ENCODE measurements at regions not wholly inside any gene's neighbourhood (a gene's known extent, or its start where the extent isn't known, plus 50 kb on each side); places are given as distances from the start of the nearest gene placed in this dataset.
"Not testable (repeated sequence)": the region's sequence is repeated elsewhere in the genome, so short reads cannot be mapped to it uniquely, and the experiment has no call there.

DNA sequence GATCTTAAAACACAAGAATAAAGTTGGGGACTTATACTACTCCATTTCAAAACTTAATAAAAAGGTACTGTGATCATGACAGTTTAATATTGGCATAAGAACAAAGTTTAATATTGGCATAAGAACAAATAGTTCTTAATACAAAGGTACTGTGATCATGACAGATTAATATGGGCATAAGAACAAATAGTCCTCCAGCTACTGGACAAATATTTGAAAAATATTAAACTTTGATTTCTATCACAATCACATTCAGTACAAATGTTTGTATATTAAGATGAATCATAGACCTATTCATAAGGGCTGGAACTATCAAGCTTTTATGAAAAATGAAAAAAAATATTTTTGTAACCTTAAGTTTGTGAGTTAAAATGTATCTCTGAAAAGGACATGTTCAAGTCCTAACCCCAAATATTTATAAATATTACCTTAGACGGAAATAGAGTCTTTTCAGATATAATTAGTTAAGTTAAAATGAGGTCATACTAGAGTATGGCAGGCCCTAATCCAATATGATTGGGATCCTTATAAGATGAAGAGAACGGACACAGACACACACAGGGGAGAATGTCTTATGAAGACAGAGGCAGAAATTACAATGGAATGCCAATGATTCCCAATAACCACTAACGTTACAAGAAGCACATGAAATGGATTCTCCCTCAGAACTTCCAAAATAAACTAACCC is 79.1 kb upstream of the RGS1 start:
- Mint-ChIP-seq H3K9me3 (ENCODE audit: low read depth) (no peaks in the 10 kb centered on the region), H3K27ac (no peak overlapping the region), H3K4me1 (ENCODE audit: low read depth) (peaks cover 4% of the 10 kb centered on the region), H3K27me3 (no peaks in the 10 kb centered on the region), H3K4me3 (no peak overlapping the region), H3K36me3 (no peaks in the 10 kb centered on the region)

DNA sequence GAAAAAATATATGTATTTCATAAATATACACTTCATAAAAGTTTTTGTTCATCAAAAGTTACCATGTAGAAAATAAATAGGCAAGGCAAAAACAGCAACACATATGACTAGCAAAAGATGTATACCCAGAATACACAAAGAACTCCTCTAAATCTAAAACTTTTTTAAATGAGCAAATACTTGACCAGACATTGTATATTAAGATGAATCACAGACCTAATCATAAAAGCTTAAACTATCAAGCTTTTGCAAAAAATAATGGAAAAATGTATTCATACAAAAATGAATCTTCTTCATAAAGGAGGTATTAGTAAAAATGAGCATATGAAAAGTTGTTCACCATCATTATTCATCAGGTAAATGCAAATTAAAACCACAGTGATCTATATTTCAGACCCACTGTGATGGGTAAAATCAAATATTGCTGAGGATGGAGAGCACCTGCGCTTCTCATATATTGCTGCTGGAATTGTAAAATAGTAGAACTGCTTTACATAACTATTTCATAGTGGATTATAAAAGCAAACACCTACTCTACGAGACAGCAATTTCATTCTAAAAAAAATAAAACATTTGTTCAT is 78.3 kb upstream of the RGS1 start:
- Mint-ChIP-seq H3K27ac (no peak overlapping the region), H3K4me1 (ENCODE audit: low read depth) (peaks cover 4% of the 10 kb centered on the region), H3K9me3 (ENCODE audit: low read depth) (no peaks in the 10 kb centered on the region), H3K4me3 (no peak overlapping the region), H3K27me3 (no peaks in the 10 kb centered on the region), H3K36me3 (no peaks in the 10 kb centered on the region)

DNA sequence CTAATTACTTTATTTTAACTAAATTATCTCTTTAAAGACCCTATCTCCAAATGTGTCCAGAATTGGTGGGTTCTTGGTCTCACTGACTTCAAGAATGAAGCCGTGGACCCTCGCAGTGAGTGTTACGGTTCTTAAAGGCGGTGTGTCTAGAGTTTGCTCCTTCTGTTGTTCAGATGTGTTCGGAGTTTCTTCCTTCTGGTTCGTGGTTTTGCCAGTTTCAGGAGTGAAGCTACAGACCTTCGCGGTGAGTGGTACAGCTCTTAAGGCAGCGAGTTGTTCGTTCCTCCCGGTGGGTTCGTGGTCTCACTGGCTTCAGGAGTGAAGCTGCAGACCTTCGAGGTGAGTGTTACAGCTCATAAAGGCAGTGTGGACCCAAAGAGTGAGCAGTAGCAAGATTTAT is 77.5 kb upstream of the RGS1 start:
- H3K36me3 Mint-ChIP-seq; H3K4me1 Mint-ChIP-seq (ENCODE audit: low read depth); H3K4me3 Mint-ChIP-seq; H3K27ac Mint-ChIP-seq; H3K27me3 Mint-ChIP-seq; H3K9me3 Mint-ChIP-seq (ENCODE audit: low read depth): not testable (repeated sequence)

DNA sequence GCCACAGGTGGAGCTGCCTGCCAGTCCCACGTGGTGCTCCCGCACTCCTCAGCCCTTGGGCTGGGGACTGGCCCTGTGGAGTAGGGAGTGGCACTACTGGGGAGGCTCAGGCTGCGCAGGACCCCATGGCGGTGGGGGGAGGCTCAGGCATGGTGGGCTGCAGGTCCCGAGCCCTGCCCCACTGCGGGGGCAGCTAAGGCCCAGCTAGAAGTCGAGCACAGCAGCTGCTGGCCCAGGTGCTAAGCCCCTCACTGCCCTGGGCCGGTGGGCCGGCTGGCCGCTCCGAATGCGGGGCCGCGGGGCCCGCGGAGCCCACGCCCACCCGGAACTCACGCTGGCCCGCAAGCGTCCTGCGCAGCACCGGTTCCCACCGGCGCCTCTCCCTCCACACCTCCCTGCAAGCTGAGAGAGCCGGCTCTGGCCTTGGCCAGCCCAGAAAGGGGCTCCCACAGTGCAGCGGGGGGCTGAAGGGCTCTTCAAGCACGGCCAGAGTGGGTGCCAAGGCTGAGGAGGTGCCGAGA is 76.5 kb upstream of the RGS1 start:
- H3K27ac Mint-ChIP-seq; H3K4me3 Mint-ChIP-seq; H3K36me3 Mint-ChIP-seq; H3K4me1 Mint-ChIP-seq (ENCODE audit: low read depth); H3K27me3 Mint-ChIP-seq; H3K9me3 Mint-ChIP-seq (ENCODE audit: low read depth): not testable (repeated sequence)

DNA sequence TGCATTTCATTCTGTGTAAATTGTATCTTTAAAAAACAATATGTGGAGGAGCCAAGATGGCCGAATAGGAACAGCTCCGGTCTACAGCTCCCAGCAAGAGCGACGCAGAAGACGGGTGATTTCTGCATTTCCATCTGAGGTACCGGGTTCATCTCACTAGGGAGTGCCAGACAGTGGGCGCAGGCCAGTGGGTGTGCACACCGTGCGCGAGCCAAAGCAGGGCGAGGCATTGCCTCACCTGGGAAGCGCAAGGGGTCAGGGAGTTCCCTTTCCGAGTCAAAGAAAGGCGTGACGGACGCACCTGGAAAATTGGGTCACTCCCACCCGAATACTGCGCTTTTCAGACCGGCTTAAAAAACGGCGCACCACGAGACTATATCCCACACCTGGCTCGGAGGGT is 75.0 kb upstream of the RGS1 start:
- H3K36me3 Mint-ChIP-seq; H3K27ac Mint-ChIP-seq; H3K27me3 Mint-ChIP-seq; H3K9me3 Mint-ChIP-seq (ENCODE audit: low read depth); H3K4me3 Mint-ChIP-seq; H3K4me1 Mint-ChIP-seq (ENCODE audit: low read depth): not testable (repeated sequence)

DNA sequence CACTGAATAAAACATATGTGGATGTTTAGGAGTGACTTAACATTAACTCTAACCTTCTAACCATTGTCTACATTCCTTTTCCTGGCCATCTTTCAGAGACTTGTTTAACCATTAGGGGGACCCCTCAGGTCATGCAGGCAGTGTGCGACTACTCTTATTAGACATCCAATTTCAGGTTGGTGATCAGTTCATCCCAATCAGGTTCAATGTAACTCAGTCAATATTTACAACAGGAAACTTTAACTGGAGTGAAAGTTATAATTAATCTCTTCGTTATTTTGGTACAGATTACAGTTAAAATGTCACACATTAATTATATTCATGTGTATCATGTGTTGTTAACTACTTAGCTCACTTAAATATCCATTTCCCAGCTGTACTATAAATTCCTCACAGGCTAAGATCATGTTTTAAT is 68.8 kb upstream of the RGS1 start:
- Mint-ChIP-seq H3K4me1 (ENCODE audit: low read depth) (no peaks in the 10 kb centered on the region), H3K9me3 (ENCODE audit: low read depth) (no peaks in the 10 kb centered on the region), H3K36me3 (no peaks in the 10 kb centered on the region), H3K27ac (no peak overlapping the region), H3K4me3 (no peak overlapping the region), H3K27me3 (peaks cover 1% of the 10 kb centered on the region)

DNA sequence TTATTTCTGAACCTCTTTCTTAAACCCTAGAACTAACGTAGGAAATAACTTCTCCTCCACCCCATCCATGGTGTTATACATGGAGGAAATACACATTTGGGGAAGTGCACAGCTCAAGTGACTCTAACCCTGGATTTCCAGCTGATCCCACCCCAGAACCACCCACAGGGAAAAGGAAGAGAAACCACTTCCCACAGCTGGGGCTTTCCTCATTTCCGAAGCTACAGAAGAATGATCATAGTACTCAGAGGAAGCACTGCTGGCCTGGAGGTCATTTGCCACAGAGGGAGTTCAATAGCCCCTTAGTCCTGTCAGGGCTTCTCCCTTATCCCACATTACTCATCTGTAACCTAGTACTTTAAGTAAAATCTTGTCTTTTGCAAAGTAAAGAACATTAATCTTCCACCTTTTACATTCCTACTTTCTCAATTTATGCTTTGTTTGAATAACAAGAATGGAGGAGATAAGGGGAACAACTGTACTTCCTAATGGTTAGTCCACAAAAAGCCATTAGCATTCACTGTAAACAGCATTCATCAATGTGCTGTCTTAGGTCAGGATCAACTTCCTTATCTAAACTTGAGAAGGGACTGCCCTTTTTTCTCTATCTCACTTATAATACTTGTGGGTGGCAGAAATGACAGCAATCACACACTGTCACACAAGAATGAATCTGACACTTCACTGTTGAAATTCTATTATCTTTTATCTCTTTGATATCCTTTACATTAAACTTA is 63.0 kb upstream of the RGS1 start:
- Mint-ChIP-seq H3K27me3 (peaks cover 1% of the 10 kb centered on the region), H3K27ac (peak overlapping the region; percentile 50), H3K4me3 (no peak overlapping the region), H3K9me3 (ENCODE audit: low read depth) (no peaks in the 10 kb centered on the region), H3K36me3 (no peaks in the 10 kb centered on the region), H3K4me1 (ENCODE audit: low read depth) (peaks cover 43% of the 10 kb centered on the region)

DNA sequence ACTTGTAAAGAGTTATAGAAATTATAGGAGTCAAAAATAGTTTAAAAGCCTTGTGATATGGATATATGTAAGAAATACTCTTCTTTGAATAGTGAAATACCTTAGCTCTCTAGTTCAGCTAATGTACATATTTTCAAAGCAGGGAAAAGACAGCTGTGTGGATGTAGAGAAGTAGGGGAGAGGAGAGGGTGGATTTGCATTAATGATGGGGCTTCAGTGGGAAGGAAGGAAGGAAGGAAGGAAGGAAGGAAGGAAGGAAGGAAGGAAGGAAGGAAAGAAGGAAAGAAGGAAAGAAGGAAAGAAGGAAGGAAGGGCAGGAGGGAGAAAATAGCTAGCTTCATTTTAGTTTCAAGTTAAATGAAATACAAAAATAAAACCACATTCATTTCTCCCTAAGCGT is 62.4 kb upstream of the RGS1 start:
- no peak overlapping the region for H3K4me3 Mint-ChIP-seq
- peak overlapping the region; percentile 50 for H3K27ac Mint-ChIP-seq
- H3K4me1 Mint-ChIP-seq (ENCODE audit: low read depth): peaks cover 45% of the 10 kb centered on the region
- H3K36me3 Mint-ChIP-seq: no peaks in the 10 kb centered on the region
- peaks cover 1% of the 10 kb centered on the region for H3K27me3 Mint-ChIP-seq
- no peaks in the 10 kb centered on the region for H3K9me3 Mint-ChIP-seq (ENCODE audit: low read depth)

DNA sequence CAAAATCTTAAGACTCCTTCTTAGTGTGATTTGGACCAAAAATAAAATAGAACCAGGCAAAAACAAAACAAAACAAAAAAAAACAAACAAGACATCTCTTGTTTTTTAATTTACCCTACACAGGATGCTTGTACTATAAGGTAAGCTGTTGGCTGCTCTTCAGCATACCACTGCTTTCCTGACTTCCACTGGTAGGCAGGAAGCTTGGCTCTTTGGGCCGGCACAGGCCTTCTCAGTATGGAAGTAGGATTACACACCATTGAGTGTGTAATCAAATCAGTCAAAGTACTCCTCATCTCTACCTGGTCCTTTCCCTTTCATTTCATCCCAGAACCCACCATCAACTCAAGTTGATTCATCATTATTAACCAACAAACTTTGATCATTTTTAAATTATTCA is 61.9 kb upstream of the RGS1 start:
- no peak overlapping the region for H3K27ac Mint-ChIP-seq

DNA sequence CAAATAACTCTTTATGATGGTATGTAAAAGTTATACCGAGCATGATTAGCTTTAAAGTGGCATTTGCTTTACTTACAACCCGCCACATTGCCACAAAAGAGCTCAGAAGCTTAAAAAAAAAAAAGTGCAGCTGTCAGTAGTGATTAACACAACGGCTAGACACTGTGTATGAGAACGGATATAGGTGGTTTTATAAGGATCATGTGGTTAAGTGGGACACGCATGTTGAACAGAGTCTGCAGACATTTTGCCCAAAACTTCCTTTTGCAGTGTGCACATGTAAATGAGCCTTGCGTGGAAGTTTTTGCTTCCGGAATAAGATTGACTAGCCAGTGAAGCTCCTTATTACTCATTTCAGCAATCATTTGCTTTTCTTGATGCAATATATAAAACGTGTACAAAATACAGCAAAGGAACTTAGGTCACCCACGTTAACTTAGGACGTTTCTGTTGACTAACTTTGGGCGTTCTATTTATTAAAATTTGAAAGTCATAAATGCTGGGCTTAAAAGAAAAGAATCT is 58.7 kb upstream of the RGS1 start:
- H3K4me3 Mint-ChIP-seq: peak overlapping the region; percentile 79
- no peaks in the 10 kb centered on the region for H3K27me3 Mint-ChIP-seq
- no peaks in the 10 kb centered on the region for H3K36me3 Mint-ChIP-seq
- no peaks in the 10 kb centered on the region for H3K9me3 Mint-ChIP-seq (ENCODE audit: low read depth)
- peak overlapping the region; percentile 97 for H3K27ac Mint-ChIP-seq
- peaks cover 68% of the 10 kb centered on the region for H3K4me1 Mint-ChIP-seq (ENCODE audit: low read depth)

More for the DNA sequence above, 61.9 kb upstream of the RGS1 start:
- H3K27me3 Mint-ChIP-seq: peaks cover 1% of the 10 kb centered on the region
- H3K4me1 Mint-ChIP-seq (ENCODE audit: low read depth): peaks cover 48% of the 10 kb centered on the region
- H3K9me3 Mint-ChIP-seq (ENCODE audit: low read depth): no peaks in the 10 kb centered on the region
- no peak overlapping the region for H3K4me3 Mint-ChIP-seq
- H3K36me3 Mint-ChIP-seq: no peaks in the 10 kb centered on the region

DNA sequence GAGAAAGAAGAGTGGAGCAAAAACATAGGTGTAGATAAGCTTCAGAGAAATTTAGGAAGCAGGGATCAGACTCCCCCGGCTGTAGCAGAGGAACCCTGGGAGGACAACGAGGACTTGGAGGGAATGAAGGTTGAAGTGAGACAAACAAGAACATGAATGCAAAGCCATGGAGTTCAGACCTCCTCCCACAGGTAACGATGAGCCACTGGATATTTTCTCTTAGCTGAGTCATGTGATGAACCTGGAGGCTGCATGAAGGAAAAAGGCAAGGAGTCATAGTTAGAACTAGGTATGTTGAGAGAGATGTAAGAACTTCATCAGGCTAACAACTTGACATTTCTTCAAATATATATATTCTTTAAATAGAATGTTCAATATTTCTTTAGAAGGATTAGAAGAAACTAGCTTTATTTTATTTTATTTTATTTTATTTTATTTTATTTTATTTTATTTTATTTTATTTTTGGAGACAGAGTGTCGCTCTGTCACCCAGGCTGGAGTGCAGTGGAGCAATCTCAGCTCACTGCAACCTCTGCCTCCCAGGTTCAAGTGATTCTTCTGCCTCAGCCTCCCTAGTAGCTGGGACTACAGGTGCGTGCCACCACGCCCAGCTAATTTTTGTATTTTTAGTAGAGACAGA is 57.7 kb upstream of the RGS1 start:
- H3K36me3 Mint-ChIP-seq; H3K27me3 Mint-ChIP-seq; H3K9me3 Mint-ChIP-seq (ENCODE audit: low read depth): not testable (repeated sequence)
- Mint-ChIP-seq H3K4me1 (ENCODE audit: low read depth) (peaks cover 68% of the 10 kb centered on the region), H3K4me3 (peak overlapping the region; percentile 79), H3K27ac (peak overlapping the region; percentile 97)

DNA sequence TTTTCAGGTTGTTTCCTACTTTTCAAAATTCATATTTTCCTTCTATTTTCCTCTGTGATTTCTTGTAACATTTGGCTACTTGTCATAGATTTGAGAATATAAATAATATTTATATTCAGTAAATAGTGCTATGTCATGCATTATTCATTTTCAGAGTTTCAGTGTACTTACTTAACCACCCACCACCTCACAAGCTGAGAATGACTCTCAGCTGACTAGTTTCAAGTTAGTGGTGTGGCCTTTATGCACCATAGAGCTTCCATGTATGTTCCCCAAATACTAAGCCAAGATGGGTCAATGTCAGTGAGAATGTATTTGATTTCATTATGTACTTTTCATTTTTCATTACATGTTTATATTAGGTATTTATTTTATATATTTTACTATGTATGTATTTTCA is 56.9 kb upstream of the RGS1 start:
- Mint-ChIP-seq H3K4me3 (no peak overlapping the region), H3K27me3 (no peaks in the 10 kb centered on the region), H3K27ac (no peak overlapping the region), H3K36me3 (no peaks in the 10 kb centered on the region), H3K9me3 (ENCODE audit: low read depth) (no peaks in the 10 kb centered on the region), H3K4me1 (ENCODE audit: low read depth) (peaks cover 64% of the 10 kb centered on the region)

DNA sequence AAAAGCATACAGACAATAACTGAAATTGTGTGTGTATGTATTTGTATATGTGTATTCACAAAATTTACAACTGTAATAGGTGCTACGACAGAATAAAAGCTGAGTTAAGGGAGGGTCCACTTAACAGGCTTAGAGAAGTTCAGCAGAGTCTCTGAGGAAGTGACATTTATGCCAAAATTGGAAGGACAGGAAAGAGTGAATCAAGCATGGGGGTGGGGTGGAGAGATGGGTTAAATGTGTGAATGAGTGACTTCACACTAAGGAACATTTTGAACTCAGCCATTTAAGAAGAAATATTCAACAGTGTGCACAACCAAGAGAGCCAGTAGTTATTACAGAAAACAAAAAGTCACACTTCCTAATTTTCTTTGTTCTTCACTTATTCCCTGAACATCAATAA is 53.8 kb upstream of the RGS1 start:
- H3K4me1 Mint-ChIP-seq (ENCODE audit: low read depth): peaks cover 44% of the 10 kb centered on the region
- H3K4me3 Mint-ChIP-seq: peak overlapping the region; percentile 17
- peaks cover 1% of the 10 kb centered on the region for H3K27me3 Mint-ChIP-seq
- no peaks in the 10 kb centered on the region for H3K36me3 Mint-ChIP-seq
- H3K27ac Mint-ChIP-seq: no peak overlapping the region
- H3K9me3 Mint-ChIP-seq (ENCODE audit: low read depth): no peaks in the 10 kb centered on the region

DNA sequence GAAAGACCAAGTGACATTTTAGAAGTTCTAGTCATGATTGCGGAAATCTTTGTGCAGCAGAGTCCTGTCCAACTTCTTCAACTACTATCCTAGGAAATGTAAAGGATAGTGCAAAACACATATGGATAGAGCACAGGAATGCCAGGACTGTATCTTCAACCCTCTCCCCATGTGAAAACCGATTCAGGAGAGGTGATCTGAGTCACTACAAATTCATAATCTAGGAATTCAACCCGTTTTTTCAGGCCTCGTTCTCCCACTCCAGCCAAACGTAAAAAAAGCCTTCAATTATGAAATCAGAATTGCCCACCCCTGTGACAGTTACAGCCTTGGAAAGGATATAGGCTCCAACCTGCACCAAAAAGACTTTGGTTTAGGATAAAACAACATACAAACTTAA is 52.9 kb upstream of the RGS1 start:
- Mint-ChIP-seq H3K4me3 (no peak overlapping the region), H3K27me3 (peaks cover 1% of the 10 kb centered on the region), H3K27ac (no peak overlapping the region), H3K36me3 (no peaks in the 10 kb centered on the region), H3K4me1 (ENCODE audit: low read depth) (peaks cover 34% of the 10 kb centered on the region), H3K9me3 (ENCODE audit: low read depth) (no peaks in the 10 kb centered on the region)

DNA sequence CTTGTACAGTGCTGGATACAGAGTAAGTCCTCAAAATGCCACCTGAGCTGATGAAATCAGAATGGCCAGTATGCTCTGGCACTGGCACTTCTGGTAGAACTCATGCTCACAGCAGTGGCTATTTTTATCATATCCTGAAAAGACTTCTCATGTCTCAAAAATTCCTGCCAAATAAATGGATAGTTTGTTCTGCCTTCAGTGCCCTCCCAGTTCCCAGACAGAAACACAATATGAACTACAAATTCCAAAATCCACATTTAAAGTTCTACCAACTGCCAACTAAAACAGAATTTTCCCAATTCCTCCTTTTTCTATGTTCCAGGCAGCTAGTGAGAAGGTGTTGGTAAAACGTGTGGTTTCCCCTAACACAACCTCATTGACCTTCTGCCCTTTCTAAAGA is 51.4 kb upstream of the RGS1 start:
- H3K9me3 Mint-ChIP-seq (ENCODE audit: low read depth): no peaks in the 10 kb centered on the region
- no peak overlapping the region for H3K27ac Mint-ChIP-seq
- H3K27me3 Mint-ChIP-seq: peaks cover 1% of the 10 kb centered on the region
- H3K36me3 Mint-ChIP-seq: no peaks in the 10 kb centered on the region
- no peak overlapping the region for H3K4me3 Mint-ChIP-seq
- H3K4me1 Mint-ChIP-seq (ENCODE audit: low read depth): peaks cover 28% of the 10 kb centered on the region
